Ramos (cell line): ENCODE measurements at regions not wholly inside any gene's neighbourhood (a gene's known extent, or its start where the extent isn't known, plus 50 kb on each side); places are given as distances from the start of the nearest gene placed in this dataset.
"Not testable (repeated sequence)": the region's sequence is repeated elsewhere in the genome, so short reads cannot be mapped to it uniquely, and the experiment has no call there.

ENCODE experiments used
- in situ Hi-C: fragments of 300-500 bp; cut with MboI; formaldehyde crosslinking; loops from one replicate; pipeline ENCODE4 v1.14.3; 2022; ENCODE audit warnings: low sequenced_read_pairs; ENCODE audit not compliant: unreplicated experiment

- in situ Hi-C loops: no loop called here
Observed at GRCh38 chr3:152574461-152575079, 260.4 kb upstream of the P2RY1 start.

- in situ Hi-C loops: no loop called here
Observed at GRCh38 chr3:152578769-152579168, 256.2 kb upstream of the P2RY1 start.

DNA sequence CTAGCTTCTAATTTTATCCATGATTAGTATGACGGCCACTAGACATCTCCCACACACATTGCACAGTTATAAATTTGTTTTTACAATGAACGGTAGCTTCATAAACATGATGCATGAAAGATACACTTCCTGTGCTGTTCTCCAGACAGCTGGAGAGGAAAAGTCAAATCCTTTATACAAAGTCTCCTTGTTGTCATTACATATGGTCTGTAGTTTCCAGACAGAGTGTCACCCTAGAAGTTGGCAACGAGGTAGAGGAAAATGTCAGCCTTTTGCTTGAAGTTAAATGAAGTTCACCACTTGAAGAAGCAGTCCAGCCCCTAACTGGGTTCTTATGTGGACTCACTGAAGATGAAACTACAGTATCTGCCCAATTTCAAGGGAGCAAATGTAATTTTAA is 253.0 kb upstream of the P2RY1 start:
- in situ Hi-C loops: no loop called here

DNA sequence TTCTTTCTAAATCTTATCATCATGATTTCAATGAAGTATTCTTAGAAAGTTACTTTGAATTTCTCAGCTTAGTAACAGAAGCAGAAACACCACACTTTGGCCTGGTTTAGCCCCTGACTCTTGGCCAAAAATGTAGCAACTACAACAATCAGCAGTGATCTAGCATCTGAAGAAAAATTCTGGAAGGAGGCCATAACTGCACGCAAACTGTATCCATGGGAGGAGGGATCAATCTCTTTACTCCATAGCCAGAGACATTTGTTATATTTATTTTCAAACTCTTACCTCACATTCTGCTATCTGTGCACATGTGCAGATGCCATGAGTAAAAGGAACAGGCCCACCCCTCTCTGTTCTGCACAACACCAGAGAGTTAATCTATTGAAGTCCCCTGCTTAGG is 251.0 kb upstream of the P2RY1 start:
- in situ Hi-C loops: no loop called here

DNA sequence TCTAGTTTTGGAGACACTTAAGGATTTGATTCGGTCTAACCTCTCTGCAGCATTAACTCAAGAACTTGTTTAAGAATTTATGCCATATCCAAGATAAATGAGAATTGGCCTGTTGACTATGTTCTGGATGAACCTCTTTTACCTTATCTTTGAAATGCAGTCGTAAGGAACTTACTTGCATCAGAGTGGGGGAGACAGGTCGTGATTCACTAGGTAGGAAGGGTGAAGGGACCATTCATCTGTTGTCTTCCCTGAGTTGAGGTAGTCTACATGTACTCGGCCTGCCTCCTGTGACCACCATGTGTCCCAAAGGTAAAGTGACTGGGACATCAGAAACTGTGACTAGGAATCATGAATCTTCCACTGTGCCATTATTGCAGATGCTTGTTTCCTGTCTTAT is 248.0 kb upstream of the P2RY1 start:
- in situ Hi-C loops: no loop called here

GRCh38 chr3:152587861-152588260 is 247.1 kb upstream of the P2RY1 start:
- in situ Hi-C loops: no loop called here

DNA sequence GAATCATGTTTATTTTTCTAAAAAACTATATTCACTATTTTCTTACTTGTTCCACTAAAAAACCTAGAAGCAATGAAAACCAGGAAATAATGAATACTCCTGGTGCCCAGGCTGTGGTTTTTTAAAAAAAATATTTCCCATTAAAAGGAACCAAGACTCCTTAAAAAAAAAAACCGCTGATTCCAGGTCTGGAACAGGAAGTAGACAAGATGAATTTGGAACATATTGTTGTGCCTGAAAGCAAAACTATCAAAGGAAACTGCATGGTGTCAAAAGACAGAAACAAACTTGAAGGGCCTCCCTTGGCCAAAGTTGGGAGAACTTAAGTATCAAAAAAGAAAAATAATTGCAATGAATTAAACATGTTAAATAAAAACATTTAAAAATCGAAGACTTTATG is 245.3 kb upstream of the P2RY1 start:
- in situ Hi-C loops: no loop called here

- in situ Hi-C loops: no loop called here
Observed at GRCh38 chr3:152591515-152591914, 243.4 kb upstream of the P2RY1 start.

DNA sequence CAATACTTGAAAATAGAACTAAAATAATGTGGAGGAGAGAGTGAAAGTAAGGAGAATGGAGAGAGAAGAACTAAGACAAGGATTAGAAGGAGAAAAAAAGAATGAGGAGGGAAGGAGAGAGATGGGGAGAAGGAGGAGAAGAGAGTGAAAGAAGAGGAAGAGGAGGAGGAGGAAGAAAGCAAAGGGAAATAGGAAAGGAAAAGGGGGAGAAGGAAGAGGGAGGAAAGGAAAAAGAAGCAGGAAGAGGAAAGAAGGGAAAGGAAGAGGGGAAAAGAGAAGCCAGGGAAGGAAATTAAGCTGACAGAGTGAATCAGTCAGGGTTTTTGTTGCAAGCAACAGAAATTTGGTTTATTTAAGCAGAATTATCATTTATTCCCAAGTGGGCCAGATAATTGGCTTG is 241.7 kb upstream of the P2RY1 start:
- in situ Hi-C loops: no loop called here

DNA sequence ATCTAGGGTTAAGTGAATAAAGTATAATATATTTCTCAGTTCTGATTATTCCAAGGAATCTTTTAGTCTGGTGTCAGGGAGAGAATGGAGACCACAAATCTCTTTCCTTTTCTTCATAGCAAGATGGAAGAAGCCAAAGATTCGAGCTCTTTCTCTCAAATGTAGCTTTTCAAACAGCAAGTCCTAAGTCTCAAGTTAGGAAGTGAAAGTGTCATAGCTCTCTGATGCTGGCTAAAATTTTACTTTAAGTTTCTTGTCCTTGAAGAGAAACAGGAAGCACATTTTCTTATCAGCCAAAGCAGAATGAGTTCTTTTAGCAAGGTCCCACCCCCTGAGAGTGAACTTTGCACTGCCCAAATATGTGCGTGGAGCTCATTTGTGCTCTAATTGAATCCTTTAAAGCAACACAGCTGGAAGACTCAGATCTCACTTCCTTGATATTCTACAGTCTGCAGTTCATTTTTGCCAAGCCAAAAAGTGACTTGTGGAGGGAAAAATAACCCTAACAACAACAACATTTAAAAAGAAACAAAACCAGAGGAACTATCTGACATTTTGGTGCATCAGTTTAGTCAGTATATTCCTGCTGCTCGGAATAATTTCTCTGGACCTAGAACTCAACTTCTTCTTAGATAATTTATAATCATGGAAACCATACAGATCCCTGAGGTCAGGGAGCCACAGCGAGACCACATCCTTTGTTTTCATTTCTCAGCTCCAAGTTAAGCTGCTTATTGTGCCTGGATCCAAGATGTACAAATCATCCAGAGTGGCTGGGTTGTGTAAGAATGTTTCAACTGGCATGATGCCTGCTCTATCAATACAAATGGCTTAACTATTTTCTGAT is 238.7 kb upstream of the P2RY1 start:
- in situ Hi-C loops: no loop called here

DNA sequence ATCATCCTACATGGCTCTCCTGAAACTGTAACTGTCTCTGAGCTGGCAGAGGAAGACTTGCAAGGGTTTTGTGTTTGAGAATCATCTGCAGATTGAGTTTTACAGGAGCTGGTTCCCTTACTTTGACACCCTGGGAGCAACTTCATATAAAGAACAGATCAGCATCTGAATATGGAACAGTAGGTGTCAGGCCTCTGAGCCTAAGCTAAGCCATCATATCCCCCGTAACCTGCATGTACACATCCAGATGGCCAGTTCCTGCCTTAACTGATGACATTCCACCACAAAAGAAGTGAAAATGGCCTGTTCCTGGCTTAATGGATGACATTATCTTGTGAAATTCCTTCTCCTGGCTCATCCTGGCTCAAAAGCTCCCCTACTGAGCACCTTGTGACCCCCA is 238.1 kb upstream of the P2RY1 start:
- in situ Hi-C loops: not testable (repeated sequence)

DNA sequence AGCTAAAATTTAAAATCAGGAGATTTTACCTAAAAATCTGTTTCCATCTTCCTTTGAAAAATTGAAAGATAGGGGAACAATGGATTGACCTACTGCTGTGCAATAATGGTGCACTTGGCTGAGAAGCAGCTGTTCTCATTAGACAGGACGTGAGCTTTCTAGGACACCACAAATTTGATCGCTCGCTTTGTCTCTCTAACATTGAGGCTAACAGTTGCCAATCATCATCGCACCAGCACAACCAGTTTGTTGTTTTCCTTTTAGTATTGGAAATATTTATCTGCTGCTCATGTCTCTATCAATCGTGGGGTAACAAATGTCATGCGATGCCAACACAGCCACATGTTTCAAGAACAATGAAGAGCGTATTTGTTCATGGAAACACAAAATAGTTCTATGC is 228.8 kb upstream of the P2RY1 start:
- in situ Hi-C loops: no loop called here

DNA sequence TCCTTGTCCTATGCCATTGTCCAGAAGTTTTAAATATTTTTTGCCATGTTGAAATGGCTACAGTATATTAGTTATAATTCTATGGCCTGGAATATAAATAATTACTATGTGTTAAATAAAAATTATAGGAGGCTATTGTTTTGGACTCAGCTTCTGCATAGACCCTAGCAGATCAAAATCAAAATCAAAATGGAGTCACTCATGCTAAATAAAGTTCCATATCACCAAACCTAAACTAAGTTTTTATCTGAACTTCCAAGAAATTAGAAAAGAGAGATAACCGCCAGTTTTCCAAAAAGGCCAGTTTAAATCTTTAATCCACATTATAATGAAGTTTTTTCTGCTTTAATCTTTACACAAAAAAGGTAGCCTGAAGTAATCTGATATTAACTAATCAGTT is 227.8 kb upstream of the P2RY1 start:
- in situ Hi-C loops: no loop called here

DNA sequence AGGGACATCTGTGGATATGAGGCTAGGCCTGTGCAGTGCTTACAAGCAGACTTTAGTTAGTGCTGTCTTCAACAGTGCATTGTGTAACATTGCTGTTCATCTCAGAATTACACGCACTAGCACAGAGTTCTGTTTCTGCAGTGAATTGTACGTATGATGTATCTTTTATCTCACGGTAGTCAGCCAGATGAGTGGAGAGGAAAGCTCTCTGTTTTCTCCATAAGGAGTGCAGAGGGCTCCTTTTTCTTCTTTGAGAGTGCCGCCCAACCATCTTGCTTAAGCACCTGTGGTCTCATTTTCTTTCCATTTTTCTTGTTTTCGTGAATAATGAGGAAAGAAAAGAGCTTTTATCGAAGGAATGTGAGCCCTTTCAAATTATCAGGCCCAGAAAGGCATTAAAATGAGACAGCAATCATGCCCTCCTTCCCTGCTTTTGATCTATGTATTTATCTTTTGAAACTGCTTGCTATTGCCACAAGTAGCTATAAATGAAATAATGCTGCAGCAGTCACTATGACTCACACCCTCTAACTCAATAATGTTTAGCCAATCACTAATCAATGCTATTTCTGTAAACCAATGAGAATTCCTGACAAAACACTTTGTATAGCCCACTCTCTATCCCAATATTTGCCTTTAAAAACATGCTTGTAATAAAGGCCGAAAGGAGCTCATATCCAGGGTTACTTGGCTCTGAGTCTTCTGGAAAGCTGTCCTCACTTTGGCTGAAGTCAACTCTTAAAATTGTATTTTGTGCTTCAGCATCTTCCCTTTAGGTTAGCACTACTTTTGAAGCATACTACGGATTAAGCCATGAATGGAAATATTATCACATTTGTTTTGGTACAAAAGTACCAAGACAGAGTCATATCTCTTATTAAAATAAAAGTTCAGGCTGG is 226.0 kb upstream of the P2RY1 start:
- in situ Hi-C loops: no loop called here

DNA sequence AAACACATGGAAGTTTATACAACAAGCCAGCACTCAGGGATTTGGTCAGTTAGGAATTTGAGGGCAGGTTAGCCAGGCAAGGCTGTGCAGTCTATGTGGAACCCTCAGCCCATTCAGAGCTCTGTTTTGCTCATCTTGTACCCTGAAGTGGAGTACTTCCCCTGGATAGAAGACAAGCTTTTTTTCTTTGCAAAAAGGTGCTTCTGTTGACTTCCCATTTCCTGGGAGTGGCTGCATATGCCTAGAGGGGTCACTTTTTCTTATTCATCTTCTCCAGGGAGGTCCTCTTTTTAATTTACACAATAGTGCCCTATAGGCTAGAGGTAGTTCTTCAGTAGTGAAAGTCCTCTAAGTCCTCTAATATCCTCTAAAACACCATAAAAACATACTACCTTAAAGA is 225.0 kb upstream of the P2RY1 start:
- in situ Hi-C loops: no loop called here

GRCh38 chr3:152610622-152611021 is 224.3 kb upstream of the P2RY1 start:
- in situ Hi-C loops: no loop called here

DNA sequence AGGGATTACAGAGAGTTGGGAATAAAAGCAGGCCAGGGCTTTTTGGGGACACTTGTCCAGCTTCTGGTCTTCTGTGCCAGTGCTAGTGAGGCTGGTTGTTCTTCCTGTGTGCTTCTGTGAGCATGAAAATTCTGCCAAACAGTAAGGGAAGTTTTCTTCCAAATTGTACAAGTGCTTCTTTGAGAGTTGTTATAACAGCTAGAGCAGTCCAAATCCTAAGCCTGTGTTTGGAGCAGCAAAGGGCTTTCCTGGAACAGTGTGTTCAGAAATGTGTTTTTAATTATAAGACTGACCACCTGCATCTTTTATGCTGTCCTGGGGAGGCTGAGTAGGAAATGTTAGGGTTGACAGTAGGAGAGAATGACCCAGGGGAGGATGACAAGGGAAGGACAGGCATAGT is 223.0 kb upstream of the P2RY1 start:
- in situ Hi-C loops: no loop called here

DNA sequence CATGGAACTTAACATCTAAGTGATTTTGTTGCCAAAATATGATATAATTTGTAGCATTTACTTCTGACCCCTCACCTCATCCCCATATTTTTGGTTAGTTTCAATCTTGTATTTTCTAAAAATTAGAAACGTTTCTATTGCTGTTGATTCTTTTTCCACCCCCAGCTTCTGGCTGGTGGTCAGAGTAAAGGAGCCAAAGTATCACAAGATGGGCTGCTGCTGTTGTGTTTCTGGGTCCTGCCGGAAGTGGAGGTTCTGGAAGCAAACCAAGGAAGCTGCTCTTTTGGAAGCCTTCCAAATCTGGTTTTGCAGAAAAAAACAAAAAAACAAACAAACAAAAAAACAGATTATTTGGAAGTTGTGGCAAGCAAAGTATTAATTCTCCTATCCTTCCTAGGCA is 221.1 kb upstream of the P2RY1 start:
- in situ Hi-C loops: no loop called here

DNA sequence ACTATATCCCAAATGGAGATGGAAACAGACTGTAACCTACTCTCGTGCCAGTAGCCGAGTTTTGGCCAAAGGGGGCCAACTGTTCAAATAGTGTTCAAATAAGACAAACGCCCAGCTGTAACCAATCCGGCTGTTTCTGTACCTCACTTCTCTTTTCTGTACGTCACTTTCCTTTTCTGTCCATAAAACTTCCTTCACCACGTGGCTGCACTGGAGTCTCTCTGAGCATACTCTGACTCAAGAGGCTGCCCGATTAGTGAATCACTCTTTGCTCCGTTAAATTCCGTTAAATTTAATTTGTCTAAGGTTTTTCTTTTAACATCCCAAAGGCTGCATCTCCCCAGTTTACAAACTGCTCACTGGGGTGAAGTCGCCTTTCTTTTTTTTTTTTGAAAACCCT is 219.2 kb upstream of the P2RY1 start:
- in situ Hi-C loops: no loop called here

- in situ Hi-C loops: no loop called here
Observed at GRCh38 chr3:152617609-152618008, 217.3 kb upstream of the P2RY1 start.

GRCh38 chr3:152618529-152618928 is 216.4 kb upstream of the P2RY1 start:
- in situ Hi-C loops: no loop called here
